ENCODE measurements at regions not wholly inside any gene's neighbourhood (a gene's known extent, or its start where the extent isn't known, plus 50 kb on each side); places are given as distances from the start of the nearest gene placed in this dataset.

- DNase-seq (ENCODE audit: low spot score), result no peak
Observed at GRCh38 chr5:61784341-61784740, 452.3 kb downstream of the ZSWIM6 start.

- DNase-seq (ENCODE audit: low spot score), result no peak
Observed at GRCh38 chr5:61788548-61788947, 456.5 kb downstream of the ZSWIM6 start.

- no peak for DNase-seq (ENCODE audit: low spot score)
Observed at GRCh38 chr5:61790007-61790406, 457.9 kb downstream of the ZSWIM6 start.

GRCh38 chr5:61790678-61791077 lies 458.6 kb downstream of the ZSWIM6 start:
- no peak for DNase-seq (ENCODE audit: low spot score)

GRCh38 chr5:61796773-61797172 lies 464.7 kb downstream of the ZSWIM6 start:
- DNase-seq (ENCODE audit: low spot score), result no peak

GRCh38 chr5:61800450-61800849 lies 468.4 kb downstream of the ZSWIM6 start:
- DNase-seq (ENCODE audit: low spot score), result no peak

- DNase-seq (ENCODE audit: low spot score), result no peak
Observed at GRCh38 chr5:61801174-61801573, 469.1 kb downstream of the ZSWIM6 start.

- no peak for DNase-seq (ENCODE audit: low spot score)
Observed at GRCh38 chr5:61802456-61802855, 470.4 kb downstream of the ZSWIM6 start.

GRCh38 chr5:61805101-61805500 lies 473.0 kb downstream of the ZSWIM6 start:
- DNase-seq (ENCODE audit: low spot score), result no peak

GRCh38 chr5:61806491-61807020 lies 474.5 kb downstream of the ZSWIM6 start:
- DNase-seq (ENCODE audit: low spot score), result no peak

- no peak for DNase-seq (ENCODE audit: low spot score)
Observed at GRCh38 chr5:61808091-61808490, 476.0 kb downstream of the ZSWIM6 start.

- no peak for DNase-seq (ENCODE audit: low spot score)
Observed at GRCh38 chr5:61808909-61809308, 476.9 kb downstream of the ZSWIM6 start.

- no peak for DNase-seq (ENCODE audit: low spot score)
Observed at GRCh38 chr5:61809651-61810050, 477.6 kb downstream of the ZSWIM6 start.

GRCh38 chr5:61811052-61811451 lies 479.0 kb downstream of the ZSWIM6 start:
- no peak for DNase-seq (ENCODE audit: low spot score)

GRCh38 chr5:61813361-61813760 lies 481.3 kb downstream of the ZSWIM6 start:
- DNase-seq (ENCODE audit: low spot score), result no peak

GRCh38 chr5:61815339-61815738 lies 483.3 kb downstream of the ZSWIM6 start:
- DNase-seq (ENCODE audit: low spot score), result no peak

- no peak for DNase-seq (ENCODE audit: low spot score)
Observed at GRCh38 chr5:61816146-61816545, 484.1 kb downstream of the ZSWIM6 start.

GRCh38 chr5:61816585-61817450 lies 484.8 kb downstream of the ZSWIM6 start:
- no peak for DNase-seq (ENCODE audit: low spot score)

GRCh38 chr5:61817472-61818326 lies 485.6 kb downstream of the ZSWIM6 start:
- no peak for DNase-seq (ENCODE audit: low spot score)

GRCh38 chr5:61820836-61821235 lies 485.2 kb upstream of the KIF2A start:
- DNase-seq (ENCODE audit: low spot score), result no peak

GRCh38 chr5:61821561-61821960 lies 484.4 kb upstream of the KIF2A start:
- no peak for DNase-seq (ENCODE audit: low spot score)

GRCh38 chr5:61822584-61822983 lies 483.4 kb upstream of the KIF2A start:
- DNase-seq (ENCODE audit: low spot score), result no peak

Measured in mesenteric fat pad (tissue), 1 donor.